Mesothelial cell of epicardium (in vitro differentiated cells): ENCODE measurements at regions not wholly inside any gene's neighbourhood (a gene's known extent, or its start where the extent isn't known, plus 50 kb on each side); places are given as distances from the start of the nearest gene placed in this dataset.

Experiments used
- DNase-seq, 2 experiments: peaks; one replicate each; pipeline ENCODE4 v3.0.0; 2021; ENCODE audit warnings: low spot score in 2 of 2; ENCODE audit not compliant: unreplicated experiment in 2 of 2
- H3K27ac Mint-ChIP-seq: 2 replicates; pipeline ENCODE4 v1.8.0; 2021; ENCODE audit warnings: mixed read lengths
- H3K27me3 Mint-ChIP-seq: 2 replicates; pipeline ENCODE4 v1.8.0; 2021; ENCODE audit warnings: low read depth, mixed read lengths
- H3K36me3 Mint-ChIP-seq: 2 replicates; pipeline ENCODE4 v1.8.0; 2021; ENCODE audit warnings: mixed read lengths
- H3K4me1 Mint-ChIP-seq: 2 replicates; pipeline ENCODE4 v1.8.0; 2021; ENCODE audit warnings: mixed read lengths
- H3K4me3 Mint-ChIP-seq: 2 replicates; pipeline ENCODE4 v1.8.0; 2021; ENCODE audit warnings: mild to moderate bottlenecking, moderate library complexity, mixed read lengths
- H3K9me3 Mint-ChIP-seq: 2 replicates; pipeline ENCODE4 v1.8.0; 2021; ENCODE audit warnings: mixed read lengths
- CTCF ChIP-seq: fragments of 200-600 bp; sonication (generic); IDR thresholded peaks from one replicate; pipeline ENCODE4 v1.5.0; 2021; ENCODE audit warnings: antibody characterized with exemption; ENCODE audit not compliant: unreplicated experiment

- no peaks in the 10 kb centered on the region for H3K27me3 Mint-ChIP-seq
- H3K4me1 Mint-ChIP-seq, result peaks cover 40% of the 10 kb centered on the region
- peaks cover 5% of the 10 kb centered on the region for H3K36me3 Mint-ChIP-seq
- no peak for TF ChIP-seq CTCF
- no peak for DNase-seq
- peaks cover 9% of the 10 kb centered on the region for H3K9me3 Mint-ChIP-seq
- H3K4me3 Mint-ChIP-seq, result no peak overlapping the region
- no peak overlapping the region for H3K27ac Mint-ChIP-seq
Observed at GRCh38 chr2:38153476-38154135, 77.7 kb upstream of the CYP1B1 start.

- no peaks in the 10 kb centered on the region for H3K27me3 Mint-ChIP-seq
- peaks cover 5% of the 10 kb centered on the region for H3K36me3 Mint-ChIP-seq
- H3K27ac Mint-ChIP-seq, result no peak overlapping the region
- H3K9me3 Mint-ChIP-seq, result peaks cover 9% of the 10 kb centered on the region
- DNase-seq, result no peak
- no peak for TF ChIP-seq CTCF
- H3K4me3 Mint-ChIP-seq, result no peak overlapping the region
- peaks cover 33% of the 10 kb centered on the region for H3K4me1 Mint-ChIP-seq
Observed at GRCh38 chr2:38152913-38153312, 77.0 kb upstream of the CYP1B1 start.

- peaks cover 13% of the 10 kb centered on the region for H3K9me3 Mint-ChIP-seq
- H3K27ac Mint-ChIP-seq, result no peak overlapping the region
- no peak for TF ChIP-seq CTCF
- DNase-seq, result no peak
- H3K4me3 Mint-ChIP-seq, result no peak overlapping the region
- H3K27me3 Mint-ChIP-seq, result no peaks in the 10 kb centered on the region
- peaks cover 31% of the 10 kb centered on the region for H3K4me1 Mint-ChIP-seq
- H3K36me3 Mint-ChIP-seq, result peaks cover 10% of the 10 kb centered on the region
Observed at GRCh38 chr2:38152035-38152434, 76.1 kb upstream of the CYP1B1 start.

- Mint-ChIP-seq H3K27me3 (no peaks in the 10 kb centered on the region), H3K27ac (no peak overlapping the region), H3K4me1 (peaks cover 22% of the 10 kb centered on the region), H3K9me3 (peaks cover 13% of the 10 kb centered on the region), H3K36me3 (peaks cover 12% of the 10 kb centered on the region), H3K4me3 (no peak overlapping the region)
- TF ChIP-seq CTCF, result no peak
- no peak for DNase-seq
Observed at GRCh38 chr2:38149531-38149930, 73.6 kb upstream of the CYP1B1 start.

- no peak for DNase-seq
- peaks cover 8% of the 10 kb centered on the region for H3K36me3 Mint-ChIP-seq
- no peak for TF ChIP-seq CTCF
- H3K4me1 Mint-ChIP-seq, result peaks cover 15% of the 10 kb centered on the region
- peak overlapping the region; percentile 54 for H3K27ac Mint-ChIP-seq
- H3K9me3 Mint-ChIP-seq, result peaks cover 6% of the 10 kb centered on the region
- H3K27me3 Mint-ChIP-seq, result no peaks in the 10 kb centered on the region
- H3K4me3 Mint-ChIP-seq, result no peak overlapping the region
Observed at GRCh38 chr2:38148501-38148900, 72.5 kb upstream of the CYP1B1 start.
